BE2C (cell line): ENCODE measurements at regions not wholly inside any gene's neighbourhood (a gene's known extent, or its start where the extent isn't known, plus 50 kb on each side); places are given as distances from the start of the nearest gene placed in this dataset.
"Not testable (repeated sequence)": the region's sequence is repeated elsewhere in the genome, so short reads cannot be mapped to it uniquely, and the experiment has no call there.

Source experiments
- DNase-seq: peaks from one replicate; pipeline ENCODE4 v3.0.0-alpha.2; 2020
- H3K27me3 ChIP-seq: fragments of 250-450 bp; sonication (Bioruptor Pico); 2 replicates; pipeline ENCODE4 v1.5.1; 2020; ENCODE audit warnings: mild to moderate bottlenecking
- H3K36me3 ChIP-seq: fragments of 250-450 bp; sonication (Bioruptor Pico); 2 replicates; pipeline ENCODE4 v1.5.1; 2020; ENCODE audit warnings: mild to moderate bottlenecking
- H3K4me1 ChIP-seq: fragments of 250-450 bp; sonication (Bioruptor Pico); 2 replicates; pipeline ENCODE4 v1.5.1; 2020
- H3K4me3 ChIP-seq: 2 replicates; pipeline ENCODE4 v1.5.1; 2011; ENCODE audit warnings: low read depth, low read length
- H3K9me3 ChIP-seq: fragments of 250-450 bp; sonication (Bioruptor Pico); 2 replicates; pipeline ENCODE4 v1.5.1; 2020
- CTCF ChIP-seq: IDR thresholded peaks from 2 replicates; pipeline ENCODE4 v1.5.1; 2012; ENCODE audit warnings: mild to moderate bottlenecking, low read depth, low read length

DNA sequence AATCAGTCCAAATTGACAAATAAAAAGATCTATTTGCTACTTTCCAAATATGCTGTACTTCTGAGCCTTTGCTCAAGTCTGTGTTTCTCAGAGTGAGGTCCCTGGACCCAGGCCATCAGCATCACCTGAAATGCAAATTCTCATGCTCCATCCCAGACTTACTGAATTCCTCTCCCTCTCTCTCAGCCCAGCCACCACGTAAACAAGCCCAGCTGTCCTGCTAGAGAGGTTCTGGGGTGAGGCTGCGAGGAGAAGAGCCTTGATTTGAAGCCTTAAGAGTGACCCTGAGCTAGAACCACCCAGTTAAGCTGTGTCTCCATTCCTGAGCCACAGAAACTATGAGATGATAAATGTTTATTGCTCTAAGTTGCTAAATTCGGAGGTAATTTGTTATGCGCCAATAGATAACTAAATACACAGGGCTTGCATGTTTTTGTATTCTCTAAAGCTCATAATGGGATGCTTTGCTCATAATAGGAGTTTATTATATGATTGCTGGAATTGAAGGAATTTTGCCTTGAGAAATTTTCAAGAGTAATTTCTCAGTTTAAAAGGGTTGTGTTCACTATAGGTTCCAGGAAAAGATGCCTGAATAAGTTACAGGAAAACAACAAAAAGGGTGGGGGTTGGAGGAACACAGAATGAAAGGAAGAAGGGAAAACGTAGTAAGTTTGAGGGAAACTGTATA lies 98.9 kb upstream of the SPATA31D4 start:
- no peak for DNase-seq
- Histone ChIP-seq H3K36me3 (no peaks in the 10 kb centered on the region), H3K27me3 (no peaks in the 10 kb centered on the region), H3K4me3 (no peak overlapping the region), H3K4me1 (no peaks in the 10 kb centered on the region), H3K9me3 (no peaks in the 10 kb centered on the region)
- TF ChIP-seq CTCF = no peak

GRCh38 chr9:81830431-81830830 lies 97.8 kb upstream of the SPATA31D4 start:
- H3K4me3 ChIP-seq, H3K36me3 ChIP-seq, DNase-seq, H3K4me1 ChIP-seq, H3K9me3 ChIP-seq, H3K27me3 ChIP-seq: not testable (repeated sequence)

GRCh38 chr9:81832571-81833285 lies 95.5 kb upstream of the SPATA31D4 start:
- no peaks in the 10 kb centered on the region for H3K36me3 ChIP-seq

GRCh38 chr9:81833563-81834345 lies 94.5 kb upstream of the SPATA31D4 start:
- no peak for DNase-seq
- Histone ChIP-seq H3K27me3 (no peaks in the 10 kb centered on the region), H3K36me3 (no peaks in the 10 kb centered on the region), H3K4me1 (no peaks in the 10 kb centered on the region), H3K4me3 (no peak overlapping the region), H3K9me3 (no peaks in the 10 kb centered on the region)
- no peak for TF ChIP-seq CTCF

More at GRCh38 chr9:81832571-81833285, 95.5 kb upstream of the SPATA31D4 start:
- H3K4me3 ChIP-seq = no peak overlapping the region
- no peak for DNase-seq
- TF ChIP-seq CTCF = no peak
- H3K9me3 ChIP-seq = no peaks in the 10 kb centered on the region
- no peaks in the 10 kb centered on the region for H3K4me1 ChIP-seq
- no peaks in the 10 kb centered on the region for H3K27me3 ChIP-seq

- no peak for TF ChIP-seq CTCF
- Histone ChIP-seq H3K36me3 (no peaks in the 10 kb centered on the region), H3K27me3 (no peaks in the 10 kb centered on the region), H3K4me1 (no peaks in the 10 kb centered on the region), H3K4me3 (no peak overlapping the region), H3K9me3 (no peaks in the 10 kb centered on the region)
- no peak for DNase-seq
Measured at GRCh38 chr9:81841333-81841732, 86.9 kb upstream of the SPATA31D4 start.

GRCh38 chr9:81844131-81844567 lies 84.1 kb upstream of the SPATA31D4 start:
- H3K36me3 ChIP-seq = no peaks in the 10 kb centered on the region
- H3K4me1 ChIP-seq = no peaks in the 10 kb centered on the region
- no peaks in the 10 kb centered on the region for H3K27me3 ChIP-seq
- no peak for DNase-seq
- no peak for TF ChIP-seq CTCF
- no peaks in the 10 kb centered on the region for H3K9me3 ChIP-seq
- H3K4me3 ChIP-seq = no peak overlapping the region
